CD4-positive, alpha-beta T cell treated with Interferon alpha-2 for 1 hour (primary cell): ENCODE measurements at regions not wholly inside any gene's neighbourhood (a gene's known extent, or its start where the extent isn't known, plus 50 kb on each side); places are given as distances from the start of the nearest gene placed in this dataset.

Experiments
- DNase-seq, 2 donors: peaks; one replicate each; pipeline ENCODE4 v3.0.0-alpha.2; 2020 to 2022

- DNase-seq = no peak
Measured at GRCh38 chr15:37165395-37165794, 65.0 kb upstream of the MEIS2 start.

- DNase-seq = no peak
Measured at GRCh38 chr15:37166402-37166801, 66.1 kb upstream of the MEIS2 start.

DNA sequence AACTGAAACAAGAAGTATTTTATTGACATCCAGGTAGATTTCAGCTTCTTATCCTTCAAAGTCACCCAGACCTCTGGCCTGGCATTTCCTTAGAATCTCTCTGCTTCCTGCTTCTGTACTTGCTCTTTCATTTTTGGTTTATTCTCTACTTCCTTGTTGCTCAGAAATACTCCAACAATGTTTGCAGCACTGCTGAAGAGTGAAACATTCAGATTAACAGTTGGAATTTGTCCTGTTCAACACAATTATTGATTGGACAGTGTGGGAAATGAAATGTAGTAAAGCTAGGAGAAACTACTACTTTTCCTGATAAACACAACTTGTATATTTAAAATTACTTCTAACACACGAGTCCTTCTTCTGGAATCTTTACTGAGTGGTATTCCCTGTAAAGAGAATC lies 81.0 kb upstream of the MEIS2 start:
- no peak for DNase-seq

DNA sequence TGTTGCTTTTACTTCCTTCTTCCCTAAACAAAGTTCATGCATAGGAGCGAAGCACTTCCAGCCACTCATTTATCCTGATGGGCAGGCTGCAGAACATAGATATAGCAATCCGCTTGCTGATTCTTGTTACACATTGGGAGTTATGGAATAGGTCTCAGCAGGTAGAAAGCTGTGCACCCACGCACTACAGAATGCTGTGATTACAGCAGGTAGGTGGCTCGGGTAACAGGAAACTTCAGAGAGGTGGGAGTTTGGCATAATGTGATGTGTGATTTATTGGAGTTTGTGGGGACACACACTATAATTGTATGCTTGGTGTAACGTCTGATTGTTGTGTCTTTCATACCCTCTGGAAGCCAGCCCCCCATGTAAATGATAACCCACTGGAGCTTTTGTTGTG lies 99.2 kb upstream of the MEIS2 start:
- DNase-seq = no peak

DNA sequence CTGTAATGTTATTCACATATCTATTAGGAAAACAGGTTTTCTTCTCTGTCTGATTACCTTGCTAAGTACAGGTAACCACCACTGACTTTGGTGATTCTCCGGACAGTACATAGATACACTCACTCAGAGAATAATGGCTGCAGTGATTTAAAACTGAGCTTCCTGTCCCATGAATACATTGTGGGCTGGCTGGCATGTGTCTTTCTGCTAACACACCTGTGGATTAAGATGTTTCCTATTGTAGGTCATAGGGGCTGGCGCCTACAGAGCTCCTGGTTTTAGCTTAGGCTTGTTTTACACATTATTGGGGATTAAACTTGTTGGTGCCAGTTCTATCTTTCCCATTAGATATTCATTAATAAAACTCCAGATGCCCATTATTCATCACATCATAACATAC lies 102.7 kb upstream of the MEIS2 start:
- no peak for DNase-seq

GRCh38 chr15:37204692-37205091 lies 104.3 kb upstream of the MEIS2 start:
- DNase-seq = no peak

- DNase-seq = no peak
Measured at GRCh38 chr15:37206690-37207089, 106.3 kb upstream of the MEIS2 start.

DNA sequence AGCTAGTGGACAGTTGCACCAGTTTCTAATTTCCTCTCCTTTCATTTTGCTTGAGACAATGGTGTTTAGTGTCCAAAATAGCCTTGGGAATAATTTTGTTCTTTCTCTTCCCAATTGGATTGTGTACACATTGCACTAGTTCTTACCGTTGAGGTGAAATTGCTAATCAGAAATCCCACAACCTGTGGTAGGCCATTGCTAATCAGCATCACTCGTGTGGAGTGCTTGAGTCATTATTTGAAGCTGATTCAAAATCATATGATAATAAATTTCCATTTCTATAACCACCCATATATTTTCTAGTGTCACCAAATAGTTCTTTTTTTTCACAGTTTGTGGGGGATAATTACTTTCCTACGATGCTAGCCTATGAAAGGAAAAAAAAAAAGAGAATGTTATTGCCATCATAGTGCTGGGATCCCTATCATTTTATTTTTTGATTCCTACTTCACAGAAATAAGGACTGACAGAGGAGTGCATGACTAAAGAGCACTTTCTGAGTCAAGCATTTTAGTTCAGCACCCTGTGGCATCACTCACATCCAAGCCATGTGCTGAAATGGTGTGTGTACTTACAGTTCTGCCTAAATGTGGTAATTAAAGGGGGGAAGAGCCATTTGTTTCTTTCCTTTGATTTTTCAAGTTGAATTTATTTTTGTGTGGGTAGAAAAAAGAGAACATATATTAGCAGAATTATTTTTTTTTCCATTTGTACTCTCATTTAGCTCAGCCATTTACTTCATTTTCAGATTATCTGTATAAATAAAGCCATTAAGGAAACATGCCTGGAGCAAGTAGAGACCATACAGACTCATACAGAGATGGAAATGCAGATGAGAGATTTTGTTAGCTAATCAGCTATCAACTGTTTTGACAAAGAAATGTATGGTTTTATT lies 108.0 kb upstream of the MEIS2 start:
- no peak for DNase-seq

GRCh38 chr15:37209041-37209363 lies 108.7 kb upstream of the MEIS2 start:
- no peak for DNase-seq

DNA sequence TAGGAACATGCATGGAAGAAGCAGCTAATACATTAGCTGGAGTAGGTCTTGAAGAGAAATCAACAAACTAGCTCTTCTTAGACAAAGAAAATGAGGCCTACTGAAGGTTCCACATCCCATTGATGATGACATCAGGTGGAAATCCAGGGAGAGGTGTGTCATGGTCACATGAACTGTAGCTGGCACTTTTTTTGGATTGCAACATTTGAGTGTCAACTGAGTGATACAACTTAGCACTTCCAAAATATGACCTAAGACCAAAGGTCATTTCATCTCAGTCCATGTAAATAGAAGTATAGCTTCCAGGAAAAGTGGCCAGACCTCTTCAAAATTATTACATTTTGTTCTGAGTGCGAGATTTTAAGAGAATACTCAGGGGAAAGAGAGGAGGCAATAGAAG lies 117.2 kb upstream of the MEIS2 start:
- no peak for DNase-seq

GRCh38 chr15:37218351-37218916 lies 118.1 kb upstream of the MEIS2 start:
- DNase-seq = no peak

GRCh38 chr15:37219211-37219701 lies 118.9 kb upstream of the MEIS2 start:
- no peak for DNase-seq

DNA sequence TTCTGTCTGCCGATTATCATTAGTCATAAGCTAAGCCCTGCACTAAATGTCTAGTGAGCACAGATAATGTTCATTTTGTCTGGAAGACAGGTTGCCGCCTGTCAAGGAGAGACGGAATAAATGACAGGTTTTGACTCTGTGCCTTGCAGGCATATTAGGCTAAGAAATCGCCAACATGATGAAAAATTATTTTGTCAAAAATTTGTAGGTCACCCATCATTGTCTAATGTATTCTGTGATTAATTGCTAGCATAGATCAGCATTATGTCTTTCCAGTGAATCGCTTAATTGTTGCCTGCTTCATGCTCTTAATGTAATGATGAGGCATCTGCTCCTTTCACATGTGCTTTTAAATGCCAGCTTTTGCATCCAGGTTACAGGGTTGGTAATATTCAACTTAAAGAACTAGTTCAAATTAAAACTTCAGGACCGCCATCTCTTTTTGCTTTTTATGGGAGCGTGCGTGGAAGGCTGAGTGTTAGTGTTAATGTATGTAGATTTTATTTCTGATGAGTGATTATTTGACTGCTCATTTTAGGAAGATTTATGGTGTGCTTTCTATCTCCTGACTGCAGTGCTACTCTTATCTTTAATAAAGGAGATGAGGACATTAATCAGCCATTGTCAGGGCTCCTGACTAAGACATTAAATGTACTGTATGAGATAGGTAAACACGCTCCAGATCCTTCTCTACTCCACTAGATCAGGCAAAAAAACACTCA lies 120.8 kb upstream of the MEIS2 start:
- no peak for DNase-seq

- DNase-seq = no peak
Measured at GRCh38 chr15:37221671-37222145, 121.4 kb upstream of the MEIS2 start.

- no peak for DNase-seq
Measured at GRCh38 chr15:37223089-37223488, 122.7 kb upstream of the MEIS2 start.

DNA sequence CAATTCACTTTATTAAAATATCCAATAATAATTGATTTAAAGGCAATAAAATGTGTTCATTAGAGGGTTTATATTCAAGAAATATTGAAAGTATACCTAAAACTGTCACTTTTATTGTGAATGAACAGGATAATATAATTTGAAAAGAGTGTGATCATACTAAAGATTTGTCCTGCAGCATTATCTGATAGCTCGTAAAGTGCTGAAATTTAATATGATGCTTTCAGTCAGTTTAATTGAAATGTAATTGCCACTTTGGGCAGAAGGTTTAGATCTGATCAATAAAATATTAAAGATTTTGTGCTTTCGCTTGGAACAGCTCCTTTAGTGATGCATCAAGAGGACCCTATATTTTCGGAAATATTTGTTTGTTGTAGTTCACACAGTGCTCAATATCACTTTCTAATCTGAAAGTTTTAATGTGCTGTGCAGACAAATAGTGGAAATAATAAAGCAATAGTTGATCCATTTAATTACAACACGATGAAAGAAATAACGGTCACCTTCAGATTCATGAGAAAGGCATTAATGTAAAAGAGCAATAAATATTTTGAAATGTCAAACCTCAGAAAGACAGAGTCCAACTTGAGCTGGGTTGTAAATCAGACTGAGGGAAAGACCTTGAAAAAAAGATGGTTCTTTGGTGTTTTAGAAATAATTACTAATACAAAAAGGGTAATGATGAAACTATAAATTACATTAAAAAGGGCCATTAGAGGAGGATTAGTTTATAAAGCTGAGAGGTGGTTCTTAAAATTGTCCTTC lies 129.7 kb upstream of the MEIS2 start:
- no peak for DNase-seq

DNA sequence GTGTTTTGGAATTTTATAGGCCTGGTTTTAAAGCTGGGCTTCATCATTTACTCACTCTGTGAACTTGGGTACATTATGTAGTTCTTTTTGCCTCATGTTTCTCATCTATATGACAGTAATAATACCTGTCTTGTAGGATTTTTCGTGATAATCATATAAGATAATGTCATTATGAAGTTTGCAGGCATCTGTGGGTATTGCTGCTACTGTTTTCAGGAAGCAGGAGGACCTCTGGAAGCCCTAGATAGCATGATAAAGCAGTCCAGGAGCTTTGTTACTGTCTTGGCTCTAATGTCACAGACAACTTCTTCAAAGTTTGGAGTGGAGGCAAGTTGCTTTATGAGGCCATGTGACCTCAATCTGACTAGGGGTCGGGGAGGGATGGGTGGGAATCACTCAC lies 145.0 kb upstream of the MEIS2 start:
- no peak for DNase-seq

GRCh38 chr15:37246065-37246464 lies 145.7 kb upstream of the MEIS2 start:
- no peak for DNase-seq

GRCh38 chr15:37246856-37247255 lies 146.5 kb upstream of the MEIS2 start:
- DNase-seq = no peak

GRCh38 chr15:37249249-37249648 lies 148.9 kb upstream of the MEIS2 start:
- DNase-seq = no peak

GRCh38 chr15:37252530-37252929 lies 152.2 kb upstream of the MEIS2 start:
- no peak for DNase-seq

DNA sequence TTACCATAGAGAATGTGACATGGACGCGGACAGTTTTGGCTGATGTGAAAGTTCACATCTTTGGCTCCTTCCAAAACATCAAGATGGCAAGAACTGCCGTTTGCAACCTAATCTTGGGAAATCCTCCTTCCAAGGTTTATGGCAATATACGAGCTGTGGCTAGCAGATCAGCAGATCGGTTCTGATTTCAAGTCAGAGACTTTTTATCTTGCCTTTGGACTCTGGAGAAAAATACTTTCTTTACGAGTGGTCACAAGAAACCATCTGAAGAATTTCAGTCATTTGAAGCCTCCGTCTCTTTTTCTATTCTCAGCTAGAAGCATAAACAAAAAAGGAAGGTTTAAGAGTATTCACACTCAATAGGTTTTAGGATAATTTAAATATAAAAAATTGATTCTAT lies 153.5 kb upstream of the MEIS2 start:
- no peak for DNase-seq

- no peak for DNase-seq
Measured at GRCh38 chr15:37260255-37260654, 159.9 kb upstream of the MEIS2 start.
